Heart left ventricle (tissue), 13 donors: ENCODE measurements at regions not wholly inside any gene's neighbourhood (a gene's known extent, or its start where the extent isn't known, plus 50 kb on each side); places are given as distances from the start of the nearest gene placed in this dataset.

ENCODE experiments used
- CTCF ChIP-seq, 12 donors: fragments of 200-600 bp; sonication (generic) in 4 of 12; IDR thresholded peaks; one replicate each; pipeline versions ENCODE4 v1.5.0 to v1.8.0; 2018 to 2022; ENCODE audit warnings: antibody characterized with exemption in 12 of 12, mild to moderate bottlenecking in 5 of 12
- POLR2A ChIP-seq, 2 donors: fragments of 450-650 bp; IDR thresholded peaks; one replicate each; pipeline ENCODE4 v1.6.1; 2017; ENCODE audit warnings: antibody characterized with exemption in 2 of 2, mild to moderate bottlenecking in 2 of 2, moderate library complexity in 2 of 2
- donor health status: ischemic (EF 13 %, LVEDD 7.1; RV severe dilation, severe dysfunction).
- donor health status: DM: no; HTN: yes; CAD: no.
- donor health status: DM: no; HTN: no; CAD: no.
- donor health status: ischemic (EF 25% LVEDD 6.9; RV normal size, moderate dysfunction).
- donor health status: ischemic (EF 25% LVEDD 5.7; RV mildly dilated, moderate dysfunction).
- donor health status: ischemic (EF 35%, LVEDD 5.7; RV mildly dilated, moderate dysfunction).
- donor health status: nonischemic (EF 11% LVEDD 7.7; RV severe dilation, severe dysfunction).
- donor health status: DM: yes; HTN: yes; CAD: no.
- donor health status: PGD.
- donor health status: ischemic (EF 29% LVEDD 5.4; RV normal size, mild dysfunction).
- donor health status: nonischemic (EF 23%, LVEDD 6.1; RV moderate dilation, normal function).

- no peak for TF ChIP-seq CTCF (IDR thresholded peaks at IDR 0.05)
- no peak for TF ChIP-seq POLR2A (IDR thresholded peaks at IDR 0.05)
Observed at GRCh38 chr4:136709897-136710296, 822.4 kb downstream of the PCDH18 start.
